ENCODE measurements at regions not wholly inside any gene's neighbourhood (a gene's known extent, or its start where the extent isn't known, plus 50 kb on each side); places are given as distances from the start of the nearest gene placed in this dataset.

GRCh38 chr1:60877376-60877775, 205.0 kb upstream of the NFIA start:
- no peak overlapping the region for H3T11ph ChIP-seq (ENCODE audit: low read length)
- no peak for DNase-seq
- no peak overlapping the region for H4K5ac ChIP-seq (ENCODE audit: insufficient read length, low read depth, low read length)
- H2BK12ac ChIP-seq (ENCODE audit: insufficient read length, low read depth, low read length): no peak overlapping the region
- no peak overlapping the region for H3K4me2 ChIP-seq (ENCODE audit: insufficient read depth, insufficient read length, low read length)
- no peak overlapping the region for H2BK5ac ChIP-seq (ENCODE audit: insufficient read length, low read length)
- H3K4me1 Mint-ChIP-seq: peaks cover 0 to 6% of the 10 kb centered on the region in 2 experiments; a peak in 1 of 4 replicates
- H3K27ac Mint-ChIP-seq: no peak overlapping the region
- no peaks in the 10 kb centered on the region for H3K4me1 ChIP-seq (ENCODE audit: insufficient read depth, low read length)
- no peaks in the 10 kb centered on the region for H4K20me1 ChIP-seq (ENCODE audit: control insufficient read depth, insufficient read depth, insufficient read length)
- H3K79me2 ChIP-seq (ENCODE audit: insufficient read depth, low read length): no peaks in the 10 kb centered on the region
- H3K27ac ChIP-seq (ENCODE audit: insufficient read length, low read depth, low read length): no peak overlapping the region
- H3K9ac ChIP-seq (ENCODE audit: extremely low read depth, insufficient read length, low read length): no peak overlapping the region
- no peak for TF ChIP-seq CTCF (conservative IDR thresholded peaks at IDR 0.05)
- H2BK20ac ChIP-seq (ENCODE audit: low read depth, low read length, poor library complexity, severe bottlenecking): no peak overlapping the region
- no peak overlapping the region for H2AK5ac ChIP-seq (ENCODE audit: insufficient read length, low read length)
- H2BK120ac ChIP-seq (ENCODE audit: low read depth, low read length, poor library complexity, severe bottlenecking): no peak overlapping the region
- H3K36me3 Mint-ChIP-seq (ENCODE audit: insufficient read depth in 1 of 3, low read depth in 3 of 3): no peaks in the 10 kb centered on the region; a peak in 1 of 7 replicates
- no peak overlapping the region for H3K18ac ChIP-seq (ENCODE audit: insufficient read length, low read depth, low read length)
- no peaks in the 10 kb centered on the region for H3K79me1 ChIP-seq (ENCODE audit: insufficient read depth, low read depth, low read length, poor library complexity, severe bottlenecking)
- H4K91ac ChIP-seq (ENCODE audit: insufficient read length, low read depth, low read length): no peak overlapping the region
- H3K4me3 Mint-ChIP-seq: no peak overlapping the region
- no peak overlapping the region for H3K14ac ChIP-seq (ENCODE audit: insufficient read depth, low read length)
- H3K23me2 ChIP-seq (ENCODE audit: insufficient read length, low read depth, low read length, poor library complexity, severe bottlenecking): no peaks in the 10 kb centered on the region
- no peaks in the 10 kb centered on the region for H3K27me3 Mint-ChIP-seq (ENCODE audit: low read depth)
- no CpG with 5 or more reads among the region's 6 CpGs for WGBS (ENCODE audit: extremely low coverage, insufficient read length, low lambda C conversion rate)
- H3K23ac ChIP-seq (ENCODE audit: insufficient read length, low read depth, low read length): no peak overlapping the region
- H3K9me3 Mint-ChIP-seq: no peaks in the 10 kb centered on the region
- H3K56ac ChIP-seq (ENCODE audit: insufficient read length, low read depth, low read length): no peak overlapping the region
- no peak overlapping the region for H3K4ac ChIP-seq (ENCODE audit: low read depth, low read length)
- H4K8ac ChIP-seq (replicated peaks; ENCODE audit: insufficient read length, low read depth, low read length): no peak overlapping the region
- no peak overlapping the region for H2AFZ ChIP-seq (ENCODE audit: low read length)
- H2BK15ac ChIP-seq (ENCODE audit: low read depth, low read length): no peak overlapping the region
- no peaks in the 10 kb centered on the region for H3K9me3 ChIP-seq (ENCODE audit: control insufficient read depth, low read depth, low read length)
- H3K27me3 ChIP-seq (ENCODE audit: insufficient read depth, low read length): no peaks in the 10 kb centered on the region
